ENCODE measurements at regions not wholly inside any gene's neighbourhood (a gene's known extent, or its start where the extent isn't known, plus 50 kb on each side); places are given as distances from the start of the nearest gene placed in this dataset.
"Not testable (repeated sequence)": the region's sequence is repeated elsewhere in the genome, so short reads cannot be mapped to it uniquely, and the experiment has no call there.

- Histone ChIP-seq H3K4me1 (peaks cover 0 to 3% (median 1%) of the 10 kb centered on the region in 4 donors), H3K9me3 (no peaks in the 10 kb centered on the region), H3K4me3 (no peak overlapping the region), H3K27me3 (no peaks in the 10 kb centered on the region), H3K27ac (no peak overlapping the region), H3K36me3 (no peaks in the 10 kb centered on the region)
- DNase-seq (ENCODE audit: low spot score in 2 of 2), result no peak
- TF ChIP-seq EP300 (IDR thresholded peaks at IDR 0.05) (no peak), POLR2A (IDR thresholded peaks at IDR 0.05) (no peak)
- TF ChIP-seq, protein P1, sequence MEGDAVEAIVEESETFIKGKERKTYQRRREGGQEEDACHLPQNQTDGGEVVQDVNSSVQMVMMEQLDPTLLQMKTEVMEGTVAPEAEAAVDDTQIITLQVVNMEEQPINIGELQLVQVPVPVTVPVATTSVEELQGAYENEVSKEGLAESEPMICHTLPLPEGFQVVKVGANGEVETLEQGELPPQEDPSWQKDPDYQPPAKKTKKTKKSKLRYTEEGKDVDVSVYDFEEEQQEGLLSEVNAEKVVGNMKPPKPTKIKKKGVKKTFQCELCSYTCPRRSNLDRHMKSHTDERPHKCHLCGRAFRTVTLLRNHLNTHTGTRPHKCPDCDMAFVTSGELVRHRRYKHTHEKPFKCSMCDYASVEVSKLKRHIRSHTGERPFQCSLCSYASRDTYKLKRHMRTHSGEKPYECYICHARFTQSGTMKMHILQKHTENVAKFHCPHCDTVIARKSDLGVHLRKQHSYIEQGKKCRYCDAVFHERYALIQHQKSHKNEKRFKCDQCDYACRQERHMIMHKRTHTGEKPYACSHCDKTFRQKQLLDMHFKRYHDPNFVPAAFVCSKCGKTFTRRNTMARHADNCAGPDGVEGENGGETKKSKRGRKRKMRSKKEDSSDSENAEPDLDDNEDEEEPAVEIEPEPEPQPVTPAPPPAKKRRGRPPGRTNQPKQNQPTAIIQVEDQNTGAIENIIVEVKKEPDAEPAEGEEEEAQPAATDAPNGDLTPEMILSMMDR (IDR thresholded peaks at IDR 0.05), result no peak
- WGBS, 2 donors, result 75 to 76% methylated on average over 3 of the region's 3 CpGs
Measured at GRCh38 chr4:42311591-42311990, 85.7 kb upstream of the SHISA3 start.

DNA sequence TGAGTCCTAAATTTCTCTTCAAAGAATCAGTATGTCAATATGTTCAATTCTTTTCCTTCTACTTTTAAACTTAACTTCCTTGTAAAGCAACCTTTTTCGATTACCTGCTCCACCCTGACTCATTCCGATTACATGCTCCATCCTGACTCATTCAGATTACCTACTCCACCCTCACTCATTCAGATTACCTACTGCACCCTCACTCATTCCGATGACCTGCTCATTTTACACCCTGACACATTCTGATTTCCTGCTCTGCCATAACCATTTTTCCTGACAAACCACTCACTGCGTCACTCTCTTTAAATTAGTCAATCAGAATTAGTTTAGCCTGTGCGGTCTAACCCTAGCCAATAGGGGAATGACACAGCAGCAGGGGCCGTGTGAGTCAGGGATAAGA is 83.9 kb upstream of the SHISA3 start:
- not testable (repeated sequence) for H3K27me3 ChIP-seq; H3K27ac ChIP-seq; H3K4me1 ChIP-seq; H3K36me3 ChIP-seq; H3K9me3 ChIP-seq; DNase-seq (ENCODE audit: low spot score in 2 of 2); H3K4me3 ChIP-seq
- WGBS, 2 donors, result 91 to 95% methylated on average over 6 of the region's 6 CpGs

DNA sequence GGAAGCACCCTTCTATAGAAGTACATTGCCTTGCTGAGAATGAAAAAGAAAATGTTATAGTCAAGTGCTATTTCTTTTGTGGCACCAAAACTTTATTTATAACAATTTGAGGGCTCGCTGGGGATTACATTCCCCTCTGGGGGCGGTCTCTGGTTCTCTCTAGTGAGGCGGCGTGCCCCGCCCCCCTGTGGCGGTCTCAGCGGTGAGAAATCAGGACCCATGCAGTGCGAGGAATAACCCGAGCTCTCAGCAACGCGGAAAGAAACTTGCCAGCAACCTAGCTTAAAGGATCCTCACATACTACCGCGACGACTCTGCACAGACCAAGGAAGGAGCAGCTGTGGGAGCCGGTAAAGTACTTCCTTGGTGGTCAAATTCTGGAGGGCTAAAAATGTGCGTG is 83.4 kb upstream of the SHISA3 start:
- H3K27me3 ChIP-seq, result no peaks in the 10 kb centered on the region
- no peaks in the 10 kb centered on the region for H3K36me3 ChIP-seq
- no peak overlapping the region for H3K27ac ChIP-seq
- no peaks in the 10 kb centered on the region for H3K4me1 ChIP-seq
- TF ChIP-seq EP300 (IDR thresholded peaks at IDR 0.05), result no peak
- no peak for TF ChIP-seq POLR2A (IDR thresholded peaks at IDR 0.05)
- TF ChIP-seq, protein P1 (IDR thresholded peaks at IDR 0.05), result no peak
- H3K9me3 ChIP-seq, result no peaks in the 10 kb centered on the region
- H3K4me3 ChIP-seq, result no peak overlapping the region
- DNase-seq (ENCODE audit: low spot score in 2 of 2), result no peak
- WGBS, 2 donors, result 94 to 96% methylated on average over 16 of the region's 16 CpGs

GRCh38 chr4:42315231-42315630 is 82.1 kb upstream of the SHISA3 start:
- Histone ChIP-seq H3K9me3 (no peaks in the 10 kb centered on the region), H3K27me3 (no peaks in the 10 kb centered on the region), H3K36me3 (no peaks in the 10 kb centered on the region), H3K4me1 (no peaks in the 10 kb centered on the region), H3K4me3 (no peak overlapping the region), H3K27ac (no peak overlapping the region)
- 89 to 91% methylated on average over 19 to 23 of the region's 28 CpGs for WGBS, 2 donors
- TF ChIP-seq, protein P1 (IDR thresholded peaks at IDR 0.05), result no peak
- TF ChIP-seq EP300 (IDR thresholded peaks at IDR 0.05) (no peak), POLR2A (IDR thresholded peaks at IDR 0.05) (no peak)
- no peak for DNase-seq (ENCODE audit: low spot score in 2 of 2)

DNA sequence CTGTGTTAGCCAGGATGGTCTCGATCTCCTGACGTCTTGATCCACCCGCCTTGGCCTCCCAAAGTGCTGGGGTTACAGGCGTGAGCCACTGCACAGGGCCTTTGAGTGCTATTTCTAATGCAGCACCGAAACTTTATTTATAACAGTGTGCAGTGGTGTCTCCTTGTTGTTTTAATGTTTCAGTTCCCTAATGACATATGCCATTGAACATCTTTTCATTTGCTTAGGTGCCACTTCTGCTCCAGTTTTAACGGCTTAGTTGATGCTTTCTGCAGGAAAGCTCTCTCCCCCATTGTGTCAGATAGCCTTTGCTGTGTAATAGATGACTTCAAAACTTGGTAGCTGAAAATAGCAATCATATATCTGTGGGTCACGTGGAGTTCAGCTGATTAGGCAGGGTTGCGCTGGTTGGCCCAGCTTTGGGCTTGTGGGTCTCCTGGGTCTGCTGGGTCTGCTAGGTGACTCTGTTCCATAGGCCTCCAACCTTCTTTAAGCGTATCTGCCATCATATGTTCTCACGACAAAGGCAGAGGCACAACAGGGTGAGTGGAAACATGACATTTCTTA is 76.4 kb upstream of the SHISA3 start:
- H3K4me1 ChIP-seq, result no peaks in the 10 kb centered on the region

More for the DNA sequence above, 76.4 kb upstream of the SHISA3 start:
- H3K27me3 ChIP-seq, result no peaks in the 10 kb centered on the region
- H3K9me3 ChIP-seq, result no peaks in the 10 kb centered on the region
- H3K4me3 ChIP-seq, result no peak overlapping the region
- no peak for TF ChIP-seq POLR2A (IDR thresholded peaks at IDR 0.05)
- TF ChIP-seq, protein P1 (IDR thresholded peaks at IDR 0.05), result no peak
- no peak overlapping the region for H3K27ac ChIP-seq
- no peak for DNase-seq (ENCODE audit: low spot score in 2 of 2)
- no peaks in the 10 kb centered on the region for H3K36me3 ChIP-seq
- WGBS, 2 donors, result 78 to 80% methylated on average over 10 of the region's 10 CpGs

All from tibial nerve (tissue), 4 donors.